ENCODE measurements at regions not wholly inside any gene's neighbourhood (a gene's known extent, or its start where the extent isn't known, plus 50 kb on each side); places are given as distances from the start of the nearest gene placed in this dataset.
A peak's percentile ranks its signal among the peaks of the same experiment; 100 is the strongest.
"Not testable (repeated sequence)": the region's sequence is repeated elsewhere in the genome, so short reads cannot be mapped to it uniquely, and the experiment has no call there.

DNA sequence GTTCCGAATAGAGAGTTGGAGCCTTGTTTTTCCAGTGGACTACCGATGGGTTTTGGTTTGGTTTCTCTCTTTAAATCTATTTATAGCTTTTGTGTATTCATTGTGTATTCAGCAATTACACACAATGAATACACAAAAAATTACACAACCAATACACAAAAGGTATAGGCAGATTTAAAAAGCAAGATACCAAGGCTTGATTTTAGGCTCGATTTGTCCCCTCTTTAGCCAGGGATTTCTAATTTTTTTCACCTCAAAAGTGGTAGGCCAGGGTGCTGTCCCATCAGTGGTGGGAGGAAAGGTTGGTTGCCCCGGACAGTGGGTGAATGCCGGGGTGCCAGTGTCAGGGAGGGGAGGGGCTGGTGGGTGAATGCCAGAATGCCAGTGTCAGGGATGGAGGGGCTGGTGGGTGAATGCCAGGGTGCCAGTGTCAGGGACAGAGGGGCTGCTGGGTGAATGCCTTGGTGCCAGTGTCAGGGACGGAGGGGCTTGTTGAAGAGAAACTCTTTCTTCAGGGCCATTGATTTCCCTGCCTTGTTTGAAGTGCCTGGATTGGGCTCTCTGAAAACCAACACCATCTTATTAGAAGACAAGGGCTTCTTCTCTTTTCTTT, 186.2 kb downstream of the GOLGA6L6 start:
- intact Hi-C loops (cut with DNase I; ENCODE audit: low total_unique reads): no loop called here
- 80 to 83% methylated on average over 6 of the region's 6 CpGs for WGBS, 2 donors

DNA sequence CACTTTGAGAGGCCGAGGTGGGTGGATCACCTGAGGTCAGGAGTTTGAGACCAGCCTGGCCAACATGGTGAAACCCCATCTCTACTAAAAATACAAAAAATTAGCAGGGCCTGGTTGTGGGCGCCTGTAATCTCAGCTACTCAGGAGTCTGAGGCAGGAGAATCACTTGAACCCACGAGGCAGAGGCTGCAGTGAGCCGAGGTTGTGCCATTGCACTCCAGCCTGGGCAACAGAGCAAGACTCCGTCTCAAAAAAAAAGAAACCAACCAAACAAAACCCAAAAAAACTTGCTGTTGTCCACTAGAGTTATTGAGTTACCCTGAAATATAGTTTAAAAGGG, 186.7 kb downstream of the GOLGA6L6 start:
- DNase-seq (ENCODE audit: low spot score in 2 of 2); intact Hi-C loops (cut with DNase I; ENCODE audit: low total_unique reads); H3K4me3 ChIP-seq (ENCODE audit: low read depth, poor library complexity, severe bottlenecking): not testable (repeated sequence)
- WGBS, 2 donors: 59 to 65% methylated on average over 5 of the region's 5 CpGs

More for the DNA sequence above, 186.2 kb downstream of the GOLGA6L6 start:
- DNase-seq (ENCODE audit: low spot score in 2 of 2): peak in 1 of 2 donors; percentile 86
- TF ChIP-seq POLR2A (IDR thresholded peaks at IDR 0.05): no peak
- TF ChIP-seq, protein P1, sequence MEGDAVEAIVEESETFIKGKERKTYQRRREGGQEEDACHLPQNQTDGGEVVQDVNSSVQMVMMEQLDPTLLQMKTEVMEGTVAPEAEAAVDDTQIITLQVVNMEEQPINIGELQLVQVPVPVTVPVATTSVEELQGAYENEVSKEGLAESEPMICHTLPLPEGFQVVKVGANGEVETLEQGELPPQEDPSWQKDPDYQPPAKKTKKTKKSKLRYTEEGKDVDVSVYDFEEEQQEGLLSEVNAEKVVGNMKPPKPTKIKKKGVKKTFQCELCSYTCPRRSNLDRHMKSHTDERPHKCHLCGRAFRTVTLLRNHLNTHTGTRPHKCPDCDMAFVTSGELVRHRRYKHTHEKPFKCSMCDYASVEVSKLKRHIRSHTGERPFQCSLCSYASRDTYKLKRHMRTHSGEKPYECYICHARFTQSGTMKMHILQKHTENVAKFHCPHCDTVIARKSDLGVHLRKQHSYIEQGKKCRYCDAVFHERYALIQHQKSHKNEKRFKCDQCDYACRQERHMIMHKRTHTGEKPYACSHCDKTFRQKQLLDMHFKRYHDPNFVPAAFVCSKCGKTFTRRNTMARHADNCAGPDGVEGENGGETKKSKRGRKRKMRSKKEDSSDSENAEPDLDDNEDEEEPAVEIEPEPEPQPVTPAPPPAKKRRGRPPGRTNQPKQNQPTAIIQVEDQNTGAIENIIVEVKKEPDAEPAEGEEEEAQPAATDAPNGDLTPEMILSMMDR (IDR thresholded peaks at IDR 0.05): no peak
- H3K4me3 ChIP-seq (ENCODE audit: low read depth, poor library complexity, severe bottlenecking): no peak overlapping the region

DNA sequence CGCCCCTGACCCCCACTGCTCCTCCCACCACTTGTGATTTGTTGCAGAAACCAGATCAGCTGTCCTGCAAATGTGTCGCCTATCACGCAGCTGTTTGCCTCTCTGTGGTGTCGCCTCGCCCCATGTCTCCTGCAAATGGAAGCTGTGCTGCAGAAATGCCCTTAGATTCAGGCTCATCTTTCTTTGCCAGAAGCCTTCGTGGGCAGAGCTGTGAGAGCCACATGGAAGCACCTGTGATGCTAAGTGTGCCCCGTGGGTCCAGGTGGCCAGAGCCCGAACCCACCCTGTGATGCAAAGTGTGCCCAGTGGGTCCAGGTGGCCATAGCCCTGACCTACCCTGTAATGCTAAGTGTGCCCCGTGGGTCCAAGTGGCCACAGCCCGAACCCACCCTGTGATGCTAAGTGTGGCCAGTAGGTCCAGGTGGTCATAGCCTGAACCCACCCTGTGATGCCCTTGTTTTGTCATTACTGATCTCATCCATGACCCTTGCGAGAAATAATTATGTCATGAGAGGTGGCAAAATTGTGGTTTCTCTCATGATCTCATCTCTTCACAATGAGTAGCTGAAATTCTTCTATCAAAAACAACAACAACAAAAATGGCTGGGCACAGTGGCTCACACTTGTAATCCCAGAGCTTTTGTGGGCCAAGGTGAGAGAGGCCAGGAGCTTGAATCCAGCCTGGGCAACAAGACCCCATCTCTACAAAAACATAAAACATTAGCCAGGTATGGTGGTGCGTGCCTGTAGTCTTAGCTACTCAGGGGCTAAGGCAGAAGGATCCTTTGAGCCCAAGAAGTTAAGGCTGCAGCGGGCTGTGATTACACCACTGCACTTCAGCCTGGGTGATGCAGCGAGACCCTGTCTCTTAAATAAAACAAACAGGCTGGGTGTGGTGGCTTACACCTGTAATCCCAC, 187.4 kb downstream of the GOLGA6L6 start:
- DNase-seq (ENCODE audit: low spot score in 2 of 2): peak in 1 of 2 donors; percentile 87
- no peak for TF ChIP-seq POLR2A (IDR thresholded peaks at IDR 0.05)
- TF ChIP-seq, protein P1 (IDR thresholded peaks at IDR 0.05): no peak
- WGBS, 2 donors: 75 to 76% methylated on average over 14 of the region's 14 CpGs
- H3K4me3 ChIP-seq (ENCODE audit: low read depth, poor library complexity, severe bottlenecking): no peak overlapping the region
- intact Hi-C loops (cut with DNase I; ENCODE audit: low total_unique reads): no loop called here

DNA sequence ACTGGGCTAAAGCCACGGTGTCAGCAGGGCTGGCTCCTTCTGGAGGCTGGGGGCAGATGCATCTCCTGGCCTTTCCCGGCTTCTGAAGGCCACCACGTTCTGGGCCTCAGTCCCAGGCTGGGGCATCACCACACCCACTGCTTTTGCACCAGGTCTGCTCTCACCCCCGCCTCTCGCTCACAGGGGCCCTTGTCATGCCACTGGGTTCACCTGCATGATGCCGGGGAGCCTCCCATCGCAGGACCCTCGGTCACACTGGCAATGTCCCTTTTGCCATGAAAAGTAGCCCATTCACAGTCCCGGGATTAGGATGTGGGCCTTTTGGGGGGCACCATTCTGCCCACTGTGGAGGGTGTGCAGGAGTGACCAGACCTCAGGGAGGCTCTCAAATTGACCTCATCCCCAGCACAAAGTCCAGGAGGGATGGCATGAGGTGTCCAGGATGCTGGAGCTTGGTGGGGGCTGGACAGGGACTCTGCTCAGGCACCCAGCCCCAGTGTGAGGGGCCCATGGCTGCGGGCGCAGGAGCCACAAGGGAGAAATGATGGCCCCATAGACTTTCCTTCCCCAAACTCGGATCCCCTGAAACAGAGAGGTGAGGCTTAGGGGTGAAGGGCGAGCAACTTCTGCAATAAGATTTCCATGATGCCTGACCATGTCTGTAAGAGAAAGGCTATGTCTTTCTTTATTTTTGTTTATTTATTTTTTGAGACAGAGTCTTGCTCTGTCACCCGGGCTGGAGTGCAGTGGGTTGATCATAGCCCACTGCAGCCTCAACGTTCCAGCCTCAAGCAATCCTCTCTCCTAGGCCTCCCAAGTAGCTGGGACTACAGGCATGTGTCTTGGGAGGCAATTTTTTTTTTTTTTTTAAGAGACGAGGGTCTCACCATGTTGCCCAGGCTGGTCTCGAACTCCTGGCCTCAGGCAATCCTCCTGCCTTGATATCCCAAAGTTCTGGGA, 189.1 kb downstream of the GOLGA6L6 start:
- TF ChIP-seq POLR2A (IDR thresholded peaks at IDR 0.05): no peak
- TF ChIP-seq, protein P1 (IDR thresholded peaks at IDR 0.05): no peak
- intact Hi-C loops (cut with DNase I; ENCODE audit: low total_unique reads): no loop called here
- WGBS, 2 donors: 64 to 67% methylated on average over 17 of the region's 17 CpGs
- no peak overlapping the region for H3K4me3 ChIP-seq (ENCODE audit: low read depth, poor library complexity, severe bottlenecking)
- DNase-seq (ENCODE audit: low spot score in 2 of 2): peak in 1 of 2 donors; percentile 84

DNA sequence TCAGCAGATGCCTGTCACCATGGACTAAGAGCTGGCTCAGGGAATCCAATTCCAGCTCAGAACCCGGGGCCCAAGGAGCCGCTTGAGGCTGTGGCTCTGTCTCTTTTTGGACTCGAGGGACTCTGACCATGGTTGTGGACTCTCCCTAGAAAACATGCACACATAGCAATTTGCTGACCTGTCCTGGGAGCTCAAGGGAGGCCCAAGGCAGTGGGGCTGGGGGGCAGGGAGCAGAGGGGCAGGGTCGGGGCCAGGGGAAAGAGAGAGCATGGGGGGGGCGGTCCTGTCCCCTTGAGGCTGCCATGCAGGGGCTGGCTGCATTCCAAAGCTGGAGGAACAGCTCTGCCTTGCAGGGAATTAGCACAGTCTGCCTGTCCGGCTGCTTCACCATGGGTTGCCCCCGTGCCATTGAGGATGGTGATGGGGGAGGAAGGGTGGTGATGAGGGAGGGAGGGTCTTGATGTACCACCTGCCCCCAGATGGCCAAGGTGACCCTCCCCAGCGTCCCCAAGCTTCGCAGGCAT, 190.1 kb downstream of the GOLGA6L6 start:
- no peak overlapping the region for H3K4me3 ChIP-seq (ENCODE audit: low read depth, poor library complexity, severe bottlenecking)
- intact Hi-C loops (cut with DNase I; ENCODE audit: low total_unique reads): no loop called here
- TF ChIP-seq, protein P1 (IDR thresholded peaks at IDR 0.05): no peak
- no peak for TF ChIP-seq POLR2A (IDR thresholded peaks at IDR 0.05)
- peak in 1 of 2 donors; percentile 88 for DNase-seq (ENCODE audit: low spot score in 2 of 2)
- 57 to 66% methylated on average over 9 of the region's 9 CpGs for WGBS, 2 donors
